HG02798 (cell line): ENCODE measurements at regions not wholly inside any gene's neighbourhood (a gene's known extent, or its start where the extent isn't known, plus 50 kb on each side); places are given as distances from the start of the nearest gene placed in this dataset.

ENCODE experiments used
- ATAC-seq: cut with Tn5 transposase; IDR thresholded peaks from one replicate; pipeline ENCODE4 v1.9.1; 2021; ENCODE audit warnings: mild to moderate bottlenecking; ENCODE audit not compliant: unreplicated experiment, poor library complexity

DNA sequence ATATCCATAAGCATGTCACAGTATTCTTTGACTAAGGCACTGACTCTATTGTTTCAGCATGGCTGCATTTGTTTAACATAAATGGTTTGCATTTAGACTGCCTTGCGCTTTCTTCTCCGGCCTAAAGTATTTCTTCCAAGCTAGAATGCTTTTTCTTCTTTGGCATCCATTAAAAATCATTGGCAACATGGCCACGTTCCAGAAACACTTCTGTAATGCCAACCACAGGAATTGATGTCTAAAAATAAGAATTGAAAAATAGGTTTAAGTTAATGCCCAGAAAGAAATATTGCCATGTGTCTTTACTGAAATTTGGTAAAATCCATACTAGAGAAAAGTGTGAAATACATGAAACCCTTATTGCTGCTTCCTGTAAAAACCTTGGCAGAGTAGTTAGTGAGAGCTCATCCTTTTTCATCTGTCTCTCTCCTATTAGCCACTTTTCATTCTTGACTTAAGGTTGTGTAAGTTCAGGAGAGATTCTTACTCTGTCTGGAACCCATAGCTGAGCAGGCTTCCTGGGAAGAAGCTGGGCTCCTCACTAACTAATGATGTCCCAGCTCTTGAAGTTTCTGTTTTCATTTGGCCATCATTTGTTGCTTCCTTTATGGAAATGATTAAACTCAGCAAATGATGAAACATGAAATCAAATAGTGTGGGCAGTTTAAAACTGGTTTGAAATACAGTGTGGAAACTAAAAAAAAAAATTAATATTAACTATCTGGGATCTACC, 58.2 kb upstream of the RPS23 start:
- ATAC-seq, result no peak

DNA sequence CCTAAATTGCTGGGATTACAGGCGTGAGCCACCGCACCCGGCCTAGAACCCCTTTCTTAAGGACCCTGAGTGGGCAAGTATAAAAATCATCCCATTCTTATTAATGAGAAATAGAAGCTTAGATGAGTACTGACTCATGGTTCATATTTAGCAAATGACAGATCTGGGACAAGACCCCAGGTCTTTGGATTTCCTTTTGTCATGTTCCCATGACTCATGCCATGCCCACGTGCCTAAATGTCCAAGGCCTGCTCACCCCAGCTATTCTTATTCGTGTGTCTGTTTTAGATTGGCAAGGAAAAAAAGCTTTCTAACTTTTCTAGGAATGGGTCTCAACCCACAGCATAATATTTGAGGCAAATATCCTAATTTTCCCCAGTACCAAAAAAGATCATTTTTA, 57.7 kb upstream of the RPS23 start:
- ATAC-seq, result no peak

DNA sequence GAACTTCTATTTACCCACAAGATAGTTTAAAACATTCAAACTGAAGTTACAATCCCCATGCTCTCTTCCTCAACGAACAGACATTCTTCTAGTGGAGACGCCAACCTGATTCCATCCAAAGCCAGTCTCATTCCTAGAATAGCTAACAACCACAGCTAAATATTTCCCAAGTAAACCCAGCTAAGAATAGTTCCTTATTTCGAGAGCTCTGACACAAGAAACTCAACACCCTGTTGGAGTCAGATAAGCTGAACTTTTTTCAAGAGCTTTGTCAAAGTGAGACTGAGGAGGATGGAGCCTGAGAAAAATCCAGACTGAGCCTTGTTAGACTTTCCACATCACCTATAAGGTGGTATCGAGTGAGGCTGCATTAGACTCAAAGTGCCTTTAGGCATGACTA, 56.7 kb upstream of the RPS23 start:
- ATAC-seq, result no peak

DNA sequence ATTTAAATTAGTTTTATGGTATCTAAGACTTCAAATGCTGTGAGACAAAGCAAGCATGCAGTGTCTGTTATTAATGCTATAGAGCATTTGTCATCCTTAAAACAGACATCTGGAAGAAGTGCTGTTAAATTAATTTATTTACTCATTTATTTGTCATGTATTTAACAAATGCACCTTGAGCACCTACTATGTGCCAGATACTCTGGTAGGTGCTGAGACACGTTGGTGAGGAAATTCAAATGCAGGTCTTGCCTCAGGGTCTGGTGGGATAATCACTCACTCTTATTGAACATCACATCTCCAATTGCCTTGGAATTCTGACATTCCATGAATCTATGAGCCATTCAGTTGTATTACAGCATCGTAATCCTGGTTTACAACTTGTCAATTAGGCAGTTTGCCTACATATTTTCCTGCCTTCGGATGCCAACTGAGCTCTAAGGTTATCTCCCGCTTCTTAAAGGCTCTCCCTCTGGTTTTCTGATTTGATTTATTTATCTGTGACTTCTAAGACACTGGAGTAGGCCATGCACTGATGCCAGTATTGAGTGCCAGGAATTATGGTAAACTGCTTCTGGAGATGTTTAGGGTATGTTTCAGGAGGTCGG, 56.0 kb upstream of the RPS23 start:
- no peak for ATAC-seq

DNA sequence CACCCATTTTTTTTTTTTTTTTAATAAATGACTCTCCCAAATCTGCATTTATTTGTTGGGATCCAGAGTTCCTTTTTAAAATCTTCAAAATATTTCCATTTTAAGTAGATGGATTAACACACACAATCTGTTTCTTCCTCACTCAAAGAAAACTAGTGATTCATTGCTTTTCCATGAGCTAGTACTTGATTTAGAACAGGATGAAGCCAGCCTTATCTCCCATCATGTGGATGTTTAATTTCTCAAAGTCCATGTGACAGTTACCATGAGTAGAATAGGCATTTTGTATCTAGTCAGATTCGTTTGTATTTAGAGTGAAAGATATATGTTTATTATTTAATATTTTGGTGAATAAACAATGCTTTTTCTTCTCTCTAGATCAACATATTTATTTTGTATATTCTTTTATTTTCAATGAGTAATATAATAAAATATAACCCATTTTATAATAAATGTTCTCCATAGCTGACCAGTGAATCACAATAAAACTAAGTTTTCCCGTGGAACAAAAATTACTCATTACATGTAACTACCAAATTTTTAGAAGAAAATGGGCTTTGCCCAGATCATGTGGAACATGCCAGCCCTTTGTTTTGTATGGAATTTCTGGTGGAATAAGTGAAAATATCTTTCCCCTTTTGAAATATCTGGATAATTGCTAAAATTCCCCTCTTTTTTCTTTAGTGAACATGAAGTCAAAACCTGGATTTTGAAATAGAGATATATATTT, 54.9 kb upstream of the RPS23 start:
- no peak for ATAC-seq

DNA sequence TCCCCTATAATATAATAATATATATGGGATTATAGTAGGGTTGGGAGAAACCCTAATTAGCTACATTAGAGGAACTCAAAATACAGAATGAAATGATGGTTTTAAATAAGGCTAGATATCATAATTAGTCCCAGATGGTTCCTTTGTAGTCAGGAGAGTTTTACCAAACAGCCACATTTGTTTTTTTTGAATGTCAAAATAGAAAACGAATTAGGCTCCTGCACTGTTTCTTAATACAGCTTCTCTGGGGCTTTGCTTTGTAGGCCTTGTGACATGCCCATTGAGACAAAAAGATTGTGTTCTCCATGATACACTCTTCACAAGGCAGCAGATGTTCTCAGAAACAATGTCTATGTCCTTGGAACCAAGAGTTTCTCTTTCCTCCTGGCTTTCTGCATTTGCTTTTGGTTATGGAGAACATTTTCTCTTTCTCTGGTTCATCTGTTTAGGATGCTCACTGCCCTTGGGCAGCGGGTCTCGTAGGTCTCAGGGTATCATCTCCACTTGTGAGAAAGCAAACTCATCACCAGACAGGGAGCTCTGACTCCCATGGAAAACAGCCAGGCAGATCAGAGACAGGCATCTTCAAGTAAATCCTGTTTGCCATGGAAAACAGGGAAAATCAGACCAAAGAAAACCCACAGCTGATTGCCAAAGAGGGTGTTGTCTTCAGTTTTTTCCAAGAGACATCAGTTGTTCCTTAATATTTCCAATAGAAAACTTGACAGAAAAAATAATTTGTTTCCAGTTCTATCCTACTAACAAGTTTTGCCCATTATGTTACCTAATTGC, 54.1 kb upstream of the RPS23 start:
- ATAC-seq, result no peak

DNA sequence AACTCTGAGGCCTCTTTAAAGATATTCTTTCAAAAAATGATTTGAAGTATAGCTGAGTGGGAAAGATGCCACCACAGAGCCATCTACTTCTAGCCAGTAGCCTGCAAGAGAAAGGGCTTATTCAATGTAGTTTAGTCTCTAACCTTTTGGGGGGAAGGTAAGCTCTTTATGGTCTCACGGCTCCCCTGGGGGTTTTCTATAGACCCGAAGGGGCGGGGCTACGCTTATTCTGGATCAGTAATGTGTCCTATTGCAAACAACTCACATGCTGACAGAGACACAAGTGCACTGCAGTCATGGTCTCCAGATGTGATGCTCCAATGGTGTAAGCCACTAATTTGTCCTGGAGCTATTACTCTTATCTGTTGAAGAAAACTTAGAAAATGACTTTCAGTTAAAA, 53.4 kb upstream of the RPS23 start:
- no peak for ATAC-seq

DNA sequence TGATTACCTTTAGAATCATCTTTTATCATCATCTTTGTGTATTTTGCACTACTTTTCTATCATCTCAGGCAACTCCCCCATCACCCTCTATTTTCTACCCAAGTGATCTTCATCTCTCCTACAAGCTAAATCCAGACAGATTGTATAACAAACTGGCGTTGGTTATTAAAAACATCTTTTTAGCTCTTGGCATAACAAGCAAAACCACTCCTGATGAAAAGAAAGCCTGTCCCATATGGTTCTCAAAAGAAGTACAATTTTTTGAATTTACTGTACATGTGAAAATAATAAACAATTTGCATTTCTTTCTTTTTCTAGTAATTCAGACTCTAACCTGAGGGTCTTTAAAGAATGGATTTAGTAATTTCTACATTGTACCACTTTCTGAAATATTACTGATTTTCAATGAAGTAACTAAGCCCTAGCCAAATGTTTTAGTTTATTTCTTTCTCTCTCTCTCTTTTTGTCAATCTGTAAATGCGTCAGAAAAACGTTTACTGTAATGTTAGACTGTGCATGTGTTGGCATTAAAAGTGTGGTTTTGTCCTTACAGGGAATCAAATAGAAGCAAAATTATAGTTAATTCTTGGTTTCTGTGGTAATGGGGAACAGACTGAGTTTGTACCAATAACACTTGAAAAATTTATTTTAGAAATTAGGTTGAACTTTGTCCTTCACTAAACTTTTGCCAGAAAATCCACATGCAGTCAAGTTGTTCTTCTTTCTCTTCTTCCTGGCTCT, 52.5 kb upstream of the RPS23 start:
- ATAC-seq, result no peak

DNA sequence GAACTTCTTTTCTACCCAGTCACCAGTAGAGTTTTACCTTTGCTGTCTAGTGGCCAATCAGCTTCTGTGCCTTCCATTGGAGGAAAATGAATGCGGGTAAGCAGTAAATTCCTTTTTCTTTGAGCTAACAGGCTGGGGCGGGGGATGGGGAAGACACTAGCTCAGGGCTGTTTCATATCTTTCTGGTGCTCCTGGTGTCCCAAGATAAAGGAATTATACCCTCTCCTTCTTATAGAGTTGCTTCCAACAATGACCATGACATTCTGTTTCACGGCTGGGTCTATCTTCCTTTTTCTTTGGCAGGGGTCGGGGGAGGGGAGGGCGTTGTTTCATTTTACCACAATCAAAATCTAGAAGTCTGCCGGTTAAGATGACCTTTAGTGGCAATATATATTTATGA, 51.2 kb upstream of the RPS23 start:
- ATAC-seq, result no peak
